ENCODE measurements at regions not wholly inside any gene's neighbourhood (a gene's known extent, or its start where the extent isn't known, plus 50 kb on each side); places are given as distances from the start of the nearest gene placed in this dataset.

- TF ChIP-seq, protein P1, sequence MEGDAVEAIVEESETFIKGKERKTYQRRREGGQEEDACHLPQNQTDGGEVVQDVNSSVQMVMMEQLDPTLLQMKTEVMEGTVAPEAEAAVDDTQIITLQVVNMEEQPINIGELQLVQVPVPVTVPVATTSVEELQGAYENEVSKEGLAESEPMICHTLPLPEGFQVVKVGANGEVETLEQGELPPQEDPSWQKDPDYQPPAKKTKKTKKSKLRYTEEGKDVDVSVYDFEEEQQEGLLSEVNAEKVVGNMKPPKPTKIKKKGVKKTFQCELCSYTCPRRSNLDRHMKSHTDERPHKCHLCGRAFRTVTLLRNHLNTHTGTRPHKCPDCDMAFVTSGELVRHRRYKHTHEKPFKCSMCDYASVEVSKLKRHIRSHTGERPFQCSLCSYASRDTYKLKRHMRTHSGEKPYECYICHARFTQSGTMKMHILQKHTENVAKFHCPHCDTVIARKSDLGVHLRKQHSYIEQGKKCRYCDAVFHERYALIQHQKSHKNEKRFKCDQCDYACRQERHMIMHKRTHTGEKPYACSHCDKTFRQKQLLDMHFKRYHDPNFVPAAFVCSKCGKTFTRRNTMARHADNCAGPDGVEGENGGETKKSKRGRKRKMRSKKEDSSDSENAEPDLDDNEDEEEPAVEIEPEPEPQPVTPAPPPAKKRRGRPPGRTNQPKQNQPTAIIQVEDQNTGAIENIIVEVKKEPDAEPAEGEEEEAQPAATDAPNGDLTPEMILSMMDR (IDR thresholded peaks at IDR 0.05; ENCODE audit: low read depth, low read length, poor library complexity, severe bottlenecking): no peak
- TF ChIP-seq EZH2phosphoT487 (IDR thresholded peaks at IDR 0.05; ENCODE audit: borderline replicate concordance, low read length): no peak
- Histone ChIP-seq H3K4me3 (ENCODE audit: low read length) (no peak overlapping the region), H3K36me3 (ENCODE audit: control insufficient read depth, low read length) (no peaks in the 10 kb centered on the region), H3K9me2 (replicated peaks; ENCODE audit: control insufficient read depth, low read length) (no peaks in the 10 kb centered on the region; the same call in 1 of the 2 replicates), H3F3A (ENCODE audit: control insufficient read depth, insufficient read depth) (no peaks in the 10 kb centered on the region), H3K27me3 (ENCODE audit: control insufficient read depth, low read length) (no peaks in the 10 kb centered on the region), H3K4me1 (ENCODE audit: control insufficient read depth, low read length) (no peaks in the 10 kb centered on the region), H3K4me2 (ENCODE audit: low read length) (no peak overlapping the region), H3K9me3 (ENCODE audit: control insufficient read depth, insufficient read depth, low read length) (no peaks in the 10 kb centered on the region), H3K79me2 (ENCODE audit: control insufficient read depth, low read length) (no peaks in the 10 kb centered on the region), H4K20me1 (ENCODE audit: control insufficient read depth, insufficient read depth, low read depth, low read length) (no peaks in the 10 kb centered on the region), H3K27ac (ENCODE audit: low read depth, low read length) (no peak overlapping the region)
These were observed 630.0 kb upstream of the GRM3 start for GRCh38 chr7:86013662-86014061.

GRCh38 chr7:86012971-86013370 is 630.7 kb upstream of the GRM3 start:
- H3K4me2 ChIP-seq (ENCODE audit: low read length): no peak overlapping the region
- TF ChIP-seq, protein P1 (IDR thresholded peaks at IDR 0.05; ENCODE audit: low read depth, low read length, poor library complexity, severe bottlenecking): no peak
- H3K9me3 ChIP-seq (ENCODE audit: control insufficient read depth, insufficient read depth, low read length): no peaks in the 10 kb centered on the region
- no peaks in the 10 kb centered on the region for H3K4me1 ChIP-seq (ENCODE audit: control insufficient read depth, low read length)
- H3F3A ChIP-seq (ENCODE audit: control insufficient read depth, insufficient read depth): no peaks in the 10 kb centered on the region
- no peaks in the 10 kb centered on the region for H3K79me2 ChIP-seq (ENCODE audit: control insufficient read depth, low read length)
- no peaks in the 10 kb centered on the region for H4K20me1 ChIP-seq (ENCODE audit: control insufficient read depth, insufficient read depth, low read depth, low read length)
- H3K4me3 ChIP-seq (ENCODE audit: low read length): no peak overlapping the region
- H3K9me2 ChIP-seq (replicated peaks; ENCODE audit: control insufficient read depth, low read length): no peaks in the 10 kb centered on the region; the same call in 1 of the 2 replicates
- H3K36me3 ChIP-seq (ENCODE audit: control insufficient read depth, low read length): no peaks in the 10 kb centered on the region
- H3K27ac ChIP-seq (ENCODE audit: low read depth, low read length): no peak overlapping the region
- no peaks in the 10 kb centered on the region for H3K27me3 ChIP-seq (ENCODE audit: control insufficient read depth, low read length)

- TF ChIP-seq EZH2phosphoT487 (IDR thresholded peaks at IDR 0.05; ENCODE audit: borderline replicate concordance, low read length): no peak
- TF ChIP-seq, protein P1 (IDR thresholded peaks at IDR 0.05; ENCODE audit: low read depth, low read length, poor library complexity, severe bottlenecking): no peak
- no peak overlapping the region for H3K27ac ChIP-seq (ENCODE audit: low read depth, low read length)
- H3K79me2 ChIP-seq (ENCODE audit: control insufficient read depth, low read length): no peaks in the 10 kb centered on the region
- no peaks in the 10 kb centered on the region for H3K4me1 ChIP-seq (ENCODE audit: control insufficient read depth, low read length)
- H3K9me2 ChIP-seq (replicated peaks; ENCODE audit: control insufficient read depth, low read length): no peaks in the 10 kb centered on the region
- no peaks in the 10 kb centered on the region for H3K36me3 ChIP-seq (ENCODE audit: control insufficient read depth, low read length)
- H3F3A ChIP-seq (ENCODE audit: control insufficient read depth, insufficient read depth): no peaks in the 10 kb centered on the region
- H3K4me3 ChIP-seq (ENCODE audit: low read length): no peak overlapping the region
- no peaks in the 10 kb centered on the region for H3K9me3 ChIP-seq (ENCODE audit: control insufficient read depth, insufficient read depth, low read length)
- no peak overlapping the region for H3K4me2 ChIP-seq (ENCODE audit: low read length)
- no peaks in the 10 kb centered on the region for H4K20me1 ChIP-seq (ENCODE audit: control insufficient read depth, insufficient read depth, low read depth, low read length)
- H3K27me3 ChIP-seq (ENCODE audit: control insufficient read depth, low read length): no peaks in the 10 kb centered on the region
These were observed 634.8 kb upstream of the GRM3 start for GRCh38 chr7:86008898-86009297.

- H3K9me3 ChIP-seq (ENCODE audit: control insufficient read depth, insufficient read depth, low read length): peaks cover 7% of the 10 kb centered on the region; the same call in 1 of the 2 replicates
These were observed 636.8 kb upstream of the GRM3 start for GRCh38 chr7:86006909-86007308.

More at GRCh38 chr7:86006909-86007308, 636.8 kb upstream of the GRM3 start:
- Histone ChIP-seq H3K4me1 (ENCODE audit: control insufficient read depth, low read length) (no peaks in the 10 kb centered on the region), H3K27me3 (ENCODE audit: control insufficient read depth, low read length) (no peaks in the 10 kb centered on the region), H4K20me1 (ENCODE audit: control insufficient read depth, insufficient read depth, low read depth, low read length) (no peaks in the 10 kb centered on the region), H3K4me2 (ENCODE audit: low read length) (no peak overlapping the region), H3K9me2 (replicated peaks; ENCODE audit: control insufficient read depth, low read length) (no peaks in the 10 kb centered on the region), H3F3A (ENCODE audit: control insufficient read depth, insufficient read depth) (no peaks in the 10 kb centered on the region), H3K36me3 (ENCODE audit: control insufficient read depth, low read length) (no peaks in the 10 kb centered on the region), H3K27ac (ENCODE audit: low read depth, low read length) (no peak overlapping the region), H3K79me2 (ENCODE audit: control insufficient read depth, low read length) (no peaks in the 10 kb centered on the region), H3K4me3 (ENCODE audit: low read length) (no peak overlapping the region)
- no peak for TF ChIP-seq EZH2phosphoT487 (IDR thresholded peaks at IDR 0.05; ENCODE audit: borderline replicate concordance, low read length)
- TF ChIP-seq, protein P1 (IDR thresholded peaks at IDR 0.05; ENCODE audit: low read depth, low read length, poor library complexity, severe bottlenecking): no peak
